ENCODE measurements at regions not wholly inside any gene's neighbourhood (a gene's known extent, or its start where the extent isn't known, plus 50 kb on each side); places are given as distances from the start of the nearest gene placed in this dataset.

- TF ChIP-seq CTCF (IDR thresholded peaks at IDR 0.05; ENCODE audit: unreplicated experiment) = no peak
- no TSS peak for BruUV-seq (replicated peaks)
- ChIA-PET POLR2A (interaction anchor here (0.6 kb wide), 1 partner anchor 1050 kb away, joined by 3 read pairs; no protein-coding TSS in a partner anchor), CTCF (no interaction called here)
- H3K27ac Mint-ChIP-seq (ENCODE audit: low read depth, unreplicated experiment) = no peak overlapping the region
- H3K36me3 Mint-ChIP-seq (ENCODE audit: insufficient read depth, unreplicated experiment) = no peaks in the 10 kb centered on the region
- peaks cover 10% of the 10 kb centered on the region for H3K9me3 Mint-ChIP-seq (ENCODE audit: unreplicated experiment)
- intact Hi-C loops (cut with micrococcal nuclease) = no loop called here
- no peak for DNase-seq (ENCODE audit: unreplicated experiment)
- no peaks in the 10 kb centered on the region for H3K27me3 Mint-ChIP-seq (ENCODE audit: insufficient read depth, unreplicated experiment)
- no peaks in the 10 kb centered on the region for H3K4me1 Mint-ChIP-seq (ENCODE audit: insufficient read depth, unreplicated experiment)
- H3K4me3 Mint-ChIP-seq (ENCODE audit: unreplicated experiment) = no peak overlapping the region
These were observed 188.3 kb upstream of the SLC39A10 start for GRCh38 chr2:195468771-195469170.

- CTCF ChIA-PET = no interaction called here
These were observed 190.6 kb upstream of the SLC39A10 start for GRCh38 chr2:195466427-195466826.

GRCh38 chr2:195461010-195461409, 196.0 kb upstream of the SLC39A10 start:
- Mint-ChIP-seq H3K27me3 (ENCODE audit: insufficient read depth, unreplicated experiment) (no peaks in the 10 kb centered on the region), H3K27ac (ENCODE audit: low read depth, unreplicated experiment) (no peak overlapping the region), H3K4me3 (ENCODE audit: unreplicated experiment) (no peak overlapping the region), H3K4me1 (ENCODE audit: insufficient read depth, unreplicated experiment) (no peaks in the 10 kb centered on the region), H3K36me3 (ENCODE audit: insufficient read depth, unreplicated experiment) (no peaks in the 10 kb centered on the region), H3K9me3 (ENCODE audit: unreplicated experiment) (peaks cover 8% of the 10 kb centered on the region)
- ChIA-PET CTCF (no interaction called here), POLR2A (interaction anchor here (0.7 to 0.9 kb wide), 2 partner anchors 10 to 1472 kb away, joined by 3 read pairs; no protein-coding TSS in a partner anchor)
- no peak for TF ChIP-seq CTCF (IDR thresholded peaks at IDR 0.05; ENCODE audit: unreplicated experiment)
- intact Hi-C loops (cut with micrococcal nuclease) = no loop called here
- no peak for DNase-seq (ENCODE audit: unreplicated experiment)
- BruUV-seq (replicated peaks) = no TSS peak

More at GRCh38 chr2:195466427-195466826, 190.6 kb upstream of the SLC39A10 start:
- Mint-ChIP-seq H3K27me3 (ENCODE audit: insufficient read depth, unreplicated experiment) (no peaks in the 10 kb centered on the region), H3K4me1 (ENCODE audit: insufficient read depth, unreplicated experiment) (no peaks in the 10 kb centered on the region), H3K36me3 (ENCODE audit: insufficient read depth, unreplicated experiment) (no peaks in the 10 kb centered on the region), H3K27ac (ENCODE audit: low read depth, unreplicated experiment) (no peak overlapping the region), H3K4me3 (ENCODE audit: unreplicated experiment) (no peak overlapping the region), H3K9me3 (ENCODE audit: unreplicated experiment) (peaks cover 10% of the 10 kb centered on the region)
- intact Hi-C loops (cut with micrococcal nuclease) = no loop called here
- no peak for DNase-seq (ENCODE audit: unreplicated experiment)
- no peak for TF ChIP-seq CTCF (IDR thresholded peaks at IDR 0.05; ENCODE audit: unreplicated experiment)
- no TSS peak for BruUV-seq (replicated peaks)
- POLR2A ChIA-PET = no interaction called here

- ChIA-PET POLR2A (no interaction called here), CTCF (no interaction called here)
- H3K9me3 Mint-ChIP-seq (ENCODE audit: unreplicated experiment) = no peaks in the 10 kb centered on the region
- BruUV-seq (replicated peaks) = no TSS peak
- H3K4me1 Mint-ChIP-seq (ENCODE audit: insufficient read depth, unreplicated experiment) = no peaks in the 10 kb centered on the region
- no peaks in the 10 kb centered on the region for H3K27me3 Mint-ChIP-seq (ENCODE audit: insufficient read depth, unreplicated experiment)
- H3K27ac Mint-ChIP-seq (ENCODE audit: low read depth, unreplicated experiment) = no peak overlapping the region
- no peak overlapping the region for H3K4me3 Mint-ChIP-seq (ENCODE audit: unreplicated experiment)
- H3K36me3 Mint-ChIP-seq (ENCODE audit: insufficient read depth, unreplicated experiment) = no peaks in the 10 kb centered on the region
- intact Hi-C loops (cut with micrococcal nuclease) = no loop called here
- TF ChIP-seq CTCF (IDR thresholded peaks at IDR 0.05; ENCODE audit: unreplicated experiment) = no peak
- no peak for DNase-seq (ENCODE audit: unreplicated experiment)
These were observed 198.1 kb upstream of the SLC39A10 start for GRCh38 chr2:195458936-195459335.
